Ammon's horn (tissue), 1 donor: ENCODE measurements at regions not wholly inside any gene's neighbourhood (a gene's known extent, or its start where the extent isn't known, plus 50 kb on each side); places are given as distances from the start of the nearest gene placed in this dataset.
A peak's percentile ranks its signal among the peaks of the same experiment; 100 is the strongest.

ENCODE experiments used
- DNase-seq: peaks from one replicate; pipeline ENCODE4 v3.0.0-alpha.2; 2016; ENCODE audit warnings: low spot score

DNA sequence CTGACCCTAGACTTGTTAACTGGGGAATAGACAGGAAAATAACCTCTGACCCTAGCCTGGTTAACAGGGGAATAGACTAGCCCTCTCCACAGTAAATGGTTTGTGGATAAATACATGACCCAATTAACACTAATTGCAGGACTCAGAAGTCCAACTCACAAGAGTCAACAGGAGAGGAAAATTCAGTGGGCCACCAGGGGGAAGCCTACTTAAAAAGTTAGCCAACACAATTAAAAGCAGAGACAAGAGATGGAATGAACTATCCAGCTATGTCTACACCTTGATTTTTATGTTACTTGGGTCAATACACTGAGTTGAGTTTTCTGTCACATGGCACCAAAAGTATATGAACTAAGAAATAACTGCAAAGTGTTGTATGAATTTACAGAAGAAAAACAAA, 158.8 kb upstream of the SLC39A10 start:
- peak; percentile 20 for DNase-seq

DNA sequence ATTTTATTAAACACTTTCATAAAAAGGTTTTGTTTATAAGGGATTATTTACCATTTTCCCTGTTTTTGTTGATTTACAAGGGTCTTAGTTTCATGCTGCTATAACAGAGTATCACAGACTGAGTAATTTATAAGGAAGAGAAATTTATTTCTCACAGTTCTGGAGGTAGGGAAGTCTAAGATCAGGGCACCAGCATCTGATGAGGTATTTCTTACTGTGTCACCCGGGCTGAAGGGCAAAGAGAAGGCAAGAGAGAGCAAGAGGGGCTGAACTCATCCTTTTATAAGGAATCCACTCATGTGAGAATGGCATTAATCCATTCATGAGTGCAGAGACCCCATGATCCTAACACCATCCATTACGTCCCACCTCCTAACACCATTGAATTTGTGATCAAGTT, 160.0 kb upstream of the SLC39A10 start:
- no peak for DNase-seq

DNA sequence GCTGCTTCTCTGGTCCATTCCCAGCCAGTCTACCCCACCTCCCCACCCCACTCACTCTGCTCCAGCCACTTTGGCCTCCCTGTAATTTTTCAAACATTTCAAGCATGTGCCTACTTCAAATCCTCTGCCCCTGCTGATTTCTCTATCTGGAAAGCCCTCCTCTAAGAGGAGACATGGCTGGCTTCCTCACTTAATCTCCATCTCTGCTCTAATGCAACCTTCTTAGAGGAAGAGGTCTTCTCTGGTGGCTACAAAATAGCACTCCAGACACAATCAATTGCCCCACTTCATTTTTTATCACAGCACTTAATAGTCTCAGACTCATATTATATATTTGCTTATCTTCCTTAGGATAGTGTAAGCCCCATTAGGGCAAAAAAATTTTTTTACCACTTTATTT, 161.1 kb upstream of the SLC39A10 start:
- DNase-seq: no peak

DNA sequence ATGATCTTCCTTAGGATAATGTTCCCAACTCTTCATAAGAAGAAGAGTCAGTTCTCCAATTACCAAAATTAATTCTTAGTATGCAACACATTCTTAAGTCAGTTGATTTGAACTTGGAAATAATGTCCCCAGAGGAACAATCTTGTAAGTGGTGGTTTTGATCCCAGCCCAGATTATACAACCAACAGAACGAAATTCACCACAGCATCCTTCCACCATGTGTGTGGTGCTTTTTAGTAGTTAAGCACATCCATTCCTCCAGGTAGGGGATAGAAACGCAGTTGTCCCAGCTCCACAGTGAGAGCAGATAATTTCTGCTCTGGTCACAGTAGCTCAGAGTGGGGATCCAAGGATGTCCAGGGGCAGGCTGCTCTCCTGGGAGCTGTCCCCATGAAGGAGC, 161.7 kb upstream of the SLC39A10 start:
- DNase-seq: no peak

DNA sequence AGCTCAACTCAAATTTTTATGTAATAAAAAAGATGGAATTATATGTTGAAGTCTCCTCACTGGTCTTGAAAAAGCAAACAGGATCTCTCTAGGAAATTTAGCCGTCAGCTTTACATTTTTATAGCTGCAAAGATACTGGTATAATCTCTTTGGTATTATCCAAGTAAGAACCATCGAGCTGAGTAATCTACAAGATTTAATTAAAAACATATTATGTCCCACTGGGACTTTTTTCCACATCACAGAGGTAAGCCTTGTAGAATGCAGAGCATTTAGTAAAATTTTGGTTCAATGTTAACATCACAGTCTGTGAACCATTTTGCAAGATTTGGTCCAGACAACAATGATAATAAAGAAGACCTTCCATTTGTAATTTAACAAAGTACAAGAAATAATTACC, 162.6 kb upstream of the SLC39A10 start:
- no peak for DNase-seq

DNA sequence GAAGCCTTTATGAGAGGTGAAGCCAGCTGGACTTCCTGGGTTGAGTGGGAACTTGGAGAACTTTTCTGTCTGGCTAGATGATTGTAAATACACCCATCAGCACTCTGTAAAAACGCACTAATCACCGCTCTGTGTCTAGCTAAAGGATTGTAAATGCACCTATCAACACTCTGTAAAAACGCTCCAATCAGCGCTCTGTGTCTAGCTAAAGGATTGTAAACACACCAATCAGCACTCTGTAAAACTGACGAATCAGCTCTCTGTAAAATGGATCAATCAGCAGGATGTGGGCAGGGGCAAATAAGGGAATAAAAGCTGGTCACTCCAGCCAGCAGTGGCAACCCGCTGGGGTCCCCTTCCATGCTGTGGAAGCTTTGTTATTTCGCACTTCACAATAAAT, 163.6 kb upstream of the SLC39A10 start:
- no peak for DNase-seq

DNA sequence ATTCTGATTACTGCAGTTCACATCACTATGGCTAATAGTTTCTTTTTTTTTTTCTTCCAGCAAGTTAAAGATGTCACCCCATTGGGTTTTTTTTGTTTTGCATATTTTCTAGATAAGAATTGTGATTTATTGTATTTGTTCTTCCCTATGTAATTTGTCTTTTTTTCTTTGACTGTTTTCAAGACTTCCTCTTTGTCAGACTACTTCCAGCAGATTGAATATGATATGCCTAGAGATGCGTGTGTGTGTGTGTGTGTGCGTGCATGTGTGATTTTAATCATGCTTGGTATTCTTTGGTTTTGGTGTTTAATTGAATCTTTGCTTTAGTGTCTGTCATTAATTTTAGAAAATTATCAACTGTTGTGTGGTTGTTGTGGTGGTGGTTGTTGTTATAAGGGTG, 166.7 kb upstream of the SLC39A10 start:
- no peak for DNase-seq

DNA sequence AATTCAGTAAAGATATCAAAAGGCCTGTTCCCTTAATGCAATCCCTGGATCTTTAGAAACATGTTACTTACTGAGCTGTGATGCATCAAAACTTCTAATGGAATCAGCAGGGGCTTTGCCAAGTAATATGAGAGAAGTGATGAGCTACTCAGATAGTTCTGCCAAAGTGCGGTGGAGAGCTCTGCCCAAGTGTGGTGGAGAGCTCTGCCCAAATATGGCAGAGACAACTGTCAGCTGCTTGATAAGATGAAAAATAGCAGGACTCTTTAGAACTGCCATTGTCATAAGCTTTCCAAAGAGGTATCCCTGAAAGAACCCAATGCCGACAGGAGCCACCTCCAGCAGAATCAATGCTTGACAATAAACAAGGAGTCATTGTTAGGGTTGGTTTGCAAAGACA, 167.9 kb upstream of the SLC39A10 start:
- no peak for DNase-seq

DNA sequence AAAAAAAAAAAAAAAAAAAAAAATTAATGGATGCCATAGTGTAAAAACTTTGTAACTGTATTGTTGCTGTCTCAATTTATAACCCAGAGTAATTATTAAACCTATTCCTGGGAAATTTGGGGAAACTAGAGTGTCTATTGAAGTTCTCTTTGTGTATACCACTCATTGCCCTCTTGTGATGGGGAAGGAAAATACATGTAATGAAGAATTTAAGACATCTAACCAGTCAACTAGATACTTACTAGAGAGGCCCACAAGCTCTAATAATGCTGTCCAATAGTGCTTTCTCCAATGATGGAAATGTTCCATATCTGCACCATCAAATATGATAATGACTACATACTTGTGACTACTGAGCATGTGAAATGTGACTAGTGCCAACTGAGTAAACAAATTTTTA, 168.5 kb upstream of the SLC39A10 start:
- DNase-seq: no peak

DNA sequence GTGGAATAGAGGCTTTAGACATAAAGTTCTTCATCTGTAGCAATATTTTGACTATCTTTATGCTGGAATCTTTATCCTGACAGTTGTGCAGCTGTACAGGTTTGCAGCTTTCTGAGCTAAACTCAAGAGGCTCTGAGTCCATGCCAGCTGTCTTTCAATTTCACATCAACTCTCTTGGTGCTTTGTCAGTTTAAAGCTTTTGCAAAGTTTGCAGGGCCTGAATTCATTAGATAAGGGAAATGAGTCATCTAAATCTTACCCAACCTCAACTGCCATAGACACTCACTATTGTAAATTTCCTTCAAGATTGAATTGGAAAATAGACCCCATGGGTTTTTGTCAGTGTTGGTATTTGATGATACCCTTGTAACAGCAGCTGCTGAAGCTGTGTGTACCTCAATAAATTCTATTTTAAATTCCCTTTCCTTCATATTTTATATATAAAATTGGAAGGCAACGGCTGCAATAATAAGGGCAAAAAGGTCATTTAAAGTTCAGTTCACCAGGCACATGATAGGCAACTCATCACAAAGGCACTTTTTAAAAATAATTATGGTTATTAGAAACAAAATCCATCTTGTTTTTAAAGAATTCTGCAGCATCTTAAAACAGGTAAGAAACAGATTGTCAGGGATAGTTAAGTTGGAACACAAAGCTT, 169.9 kb upstream of the SLC39A10 start:
- DNase-seq: no peak

DNA sequence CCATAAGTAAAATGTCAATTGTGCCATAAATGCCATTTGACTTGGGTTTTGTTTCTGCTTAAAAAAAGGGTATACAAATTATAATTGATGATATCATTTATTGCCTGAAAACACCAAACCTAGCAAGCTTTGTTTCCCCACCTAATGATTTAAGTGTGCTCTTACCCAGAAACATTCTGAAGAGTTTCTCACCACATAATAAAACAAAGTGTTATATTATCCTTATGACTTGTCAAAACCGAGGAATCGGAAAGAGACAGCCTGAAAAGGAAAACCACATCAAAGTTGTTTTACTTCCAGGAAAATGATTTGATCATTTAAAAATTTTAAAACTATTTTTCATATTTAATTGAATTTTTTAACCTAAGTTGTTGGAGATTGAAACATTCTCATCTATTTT, 170.5 kb upstream of the SLC39A10 start:
- DNase-seq: no peak

DNA sequence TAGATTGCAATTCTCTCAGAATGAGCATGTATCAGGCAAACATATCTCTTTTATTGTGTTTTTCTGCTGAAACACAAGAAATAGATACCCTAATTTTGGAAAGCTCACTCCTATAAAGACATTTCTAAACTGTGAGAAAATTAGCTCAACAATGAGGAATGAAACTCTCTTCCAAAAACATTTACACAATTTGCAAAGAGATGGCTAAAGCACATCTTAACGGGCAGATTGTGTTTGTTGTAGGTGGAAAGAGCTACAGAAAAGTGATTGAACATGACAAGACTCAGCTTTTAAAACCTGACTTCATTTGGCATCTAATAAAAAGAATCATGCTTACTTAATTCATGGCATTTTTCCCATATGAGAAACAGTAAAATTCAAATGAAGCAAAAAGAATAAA, 175.0 kb upstream of the SLC39A10 start:
- DNase-seq: no peak

DNA sequence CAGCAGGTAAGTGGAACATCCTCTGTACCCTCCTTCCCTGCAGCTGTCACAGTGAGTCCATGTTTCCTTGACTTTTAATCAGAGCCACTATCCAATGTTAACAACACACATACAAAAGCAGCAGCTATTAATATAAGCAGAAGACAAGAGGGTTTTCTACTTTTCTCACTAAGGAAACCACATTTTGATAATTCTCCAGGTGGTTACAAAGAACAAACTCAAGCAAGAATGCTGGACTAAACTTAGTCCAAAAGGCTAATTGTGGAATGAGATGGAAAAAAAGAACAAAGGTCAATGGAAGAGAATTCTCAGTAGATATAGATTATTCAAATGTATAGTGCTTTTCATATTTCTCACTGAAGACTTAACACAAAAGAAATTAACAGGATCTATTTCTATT, 176.9 kb upstream of the SLC39A10 start:
- no peak for DNase-seq

DNA sequence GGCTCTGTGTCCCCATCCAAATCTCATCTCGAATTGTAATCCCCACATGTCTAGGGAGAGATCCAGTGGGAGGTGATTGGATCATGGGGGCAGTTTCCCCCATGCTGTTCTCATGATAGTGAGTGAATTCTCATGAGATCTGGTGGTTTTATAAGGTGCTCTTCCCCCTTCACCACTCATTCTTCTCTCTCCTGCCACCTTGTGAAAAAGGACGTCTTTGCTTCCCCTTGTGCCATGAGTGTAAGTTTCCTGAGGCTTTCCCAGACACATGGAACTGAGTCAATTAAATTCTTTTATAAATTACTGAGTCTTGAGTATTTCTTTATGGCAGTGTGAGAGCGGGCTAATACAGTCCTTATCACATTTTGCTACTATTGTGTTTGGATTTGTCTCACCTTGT, 177.6 kb upstream of the SLC39A10 start:
- no peak for DNase-seq

DNA sequence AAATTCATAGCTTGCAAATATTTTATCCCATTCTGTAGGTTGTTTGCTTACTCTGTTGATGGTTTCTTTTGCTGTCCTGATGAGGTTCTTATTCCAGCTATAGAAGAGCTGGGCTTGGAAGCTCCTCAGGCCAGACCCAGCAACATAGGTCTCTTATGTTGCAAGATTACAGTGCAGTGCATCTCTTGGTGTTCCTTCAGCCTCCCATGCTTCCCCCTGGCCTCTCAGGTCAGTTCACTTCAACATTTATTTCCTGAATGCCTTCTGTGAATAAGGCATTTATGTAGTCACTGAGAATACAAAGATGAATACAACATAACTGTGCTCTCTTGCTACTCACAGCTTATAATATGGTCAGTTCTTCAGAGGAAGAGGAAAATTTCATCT, 179.0 kb upstream of the SLC39A10 start:
- DNase-seq: no peak

DNA sequence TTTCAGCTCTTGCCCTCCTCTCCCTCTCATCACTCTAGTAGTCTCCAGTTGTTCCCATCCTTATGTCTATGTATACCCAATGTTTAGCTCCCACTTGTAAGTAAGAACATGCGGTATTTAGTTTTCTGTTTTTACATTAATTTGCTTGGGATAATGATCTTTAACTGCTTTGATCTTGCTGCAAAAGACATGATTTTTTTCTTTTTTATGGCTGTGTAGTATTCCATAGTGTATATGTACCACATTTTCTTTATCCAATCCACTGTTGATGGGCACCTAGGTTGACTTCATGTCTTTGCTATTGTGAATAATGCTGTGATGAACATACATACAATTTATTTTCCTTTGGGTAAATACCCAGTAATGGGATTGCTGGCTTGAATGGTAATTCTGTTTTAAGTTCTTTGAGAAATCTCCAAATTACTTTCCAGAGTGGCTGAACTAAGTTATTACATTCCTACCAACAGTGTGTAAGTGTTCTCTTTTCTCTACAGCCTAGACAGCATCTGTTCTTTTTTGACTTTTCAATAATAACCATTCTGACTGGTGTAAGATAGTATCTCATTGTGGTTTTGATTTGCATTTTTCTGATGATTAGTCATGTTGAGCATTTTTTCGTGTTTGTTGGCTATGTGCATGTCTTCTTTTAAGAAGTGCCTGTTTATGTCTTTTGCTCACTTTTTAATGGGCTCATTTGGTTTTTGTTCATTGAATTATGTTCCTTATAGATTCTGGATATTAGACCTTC, 179.6 kb upstream of the SLC39A10 start:
- DNase-seq: no peak

DNA sequence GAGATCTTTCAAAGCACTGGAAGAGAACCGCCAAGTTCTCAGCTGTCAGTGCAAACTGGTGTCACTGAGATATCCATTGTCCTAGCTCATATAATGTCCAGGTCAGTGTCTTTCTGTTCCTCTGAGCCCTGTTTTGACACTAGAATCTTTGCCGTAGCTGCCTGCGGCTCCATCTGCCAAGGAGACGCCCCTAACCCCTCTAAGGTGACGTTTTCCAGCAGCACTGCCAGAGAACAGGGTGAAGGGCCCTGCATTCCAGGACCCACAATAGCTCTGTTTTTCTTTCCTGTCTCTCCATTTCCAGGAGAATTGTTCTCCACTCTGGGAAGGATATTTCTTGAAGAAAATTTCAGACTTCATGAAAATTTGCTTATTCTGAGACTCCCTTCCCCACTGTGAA, 181.7 kb upstream of the SLC39A10 start:
- no peak for DNase-seq

DNA sequence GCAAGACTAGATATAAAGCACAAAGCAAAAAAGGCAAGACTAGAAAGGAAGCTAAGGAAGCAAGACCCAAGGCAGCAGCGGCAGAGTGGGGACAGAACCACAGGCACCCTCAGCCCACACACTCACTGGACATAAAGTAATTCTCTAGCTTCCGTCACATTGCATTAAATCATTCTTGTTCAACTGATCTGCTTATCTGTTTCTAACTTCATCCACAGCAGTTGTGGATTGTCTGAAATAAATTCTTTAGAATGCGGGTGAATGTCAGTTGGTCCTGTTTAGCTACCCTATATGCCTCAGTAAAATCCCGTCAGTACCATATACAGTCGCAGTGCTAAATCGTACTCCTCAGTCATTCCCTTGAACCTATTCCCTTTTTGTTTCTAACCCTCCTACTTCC, 183.2 kb upstream of the SLC39A10 start:
- DNase-seq: no peak

DNA sequence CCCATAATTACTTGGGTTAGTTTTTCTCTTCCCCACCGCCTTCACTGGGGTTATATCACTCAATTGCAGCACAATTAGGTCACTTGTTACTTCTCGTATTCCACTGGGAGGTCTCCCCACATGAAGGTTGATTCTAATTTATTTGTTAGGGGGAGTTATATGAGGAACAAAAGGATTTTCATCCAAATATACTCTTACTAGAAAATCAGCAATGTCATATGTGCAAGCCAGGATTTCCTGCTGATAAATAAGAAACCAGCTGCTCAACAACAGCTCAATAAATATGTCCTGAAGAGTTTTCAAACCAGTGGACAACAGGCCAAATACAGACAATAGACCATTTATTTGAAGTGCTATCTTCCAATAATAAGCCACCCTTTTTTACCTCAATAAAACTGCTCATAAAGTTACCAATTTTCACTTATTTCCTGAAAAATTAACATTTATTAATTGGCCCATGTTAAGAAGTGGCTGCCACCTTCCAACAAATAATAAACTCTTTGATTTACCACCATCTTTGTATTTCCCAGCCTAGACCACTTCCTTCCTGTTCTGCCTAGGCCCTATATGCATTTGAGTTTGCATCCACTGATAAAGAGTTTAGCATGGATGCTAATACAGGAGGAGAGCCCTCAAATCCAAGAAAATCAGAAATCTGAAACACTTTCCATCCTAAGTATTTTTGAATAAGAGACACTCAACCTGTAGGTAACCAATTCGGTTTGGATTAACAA, 184.4 kb upstream of the SLC39A10 start:
- no peak for DNase-seq

DNA sequence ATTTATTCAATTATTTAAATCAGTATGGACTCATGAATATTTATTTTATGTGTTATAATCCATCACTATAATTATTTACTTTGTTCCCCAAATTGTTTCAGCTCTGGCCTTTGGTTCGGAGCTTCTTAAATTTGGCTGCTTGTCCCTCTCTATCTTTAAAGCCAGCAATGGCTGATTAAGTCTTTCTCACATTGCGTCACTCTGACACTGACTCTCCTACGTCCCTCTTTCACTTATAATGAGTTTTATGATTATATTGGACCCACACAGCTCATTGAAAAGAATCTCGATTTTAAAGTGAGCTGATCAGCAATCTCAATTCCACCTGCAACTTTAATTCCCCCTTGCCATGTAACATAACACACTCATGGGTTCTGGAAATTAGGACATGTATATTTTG, 185.2 kb upstream of the SLC39A10 start:
- no peak for DNase-seq

DNA sequence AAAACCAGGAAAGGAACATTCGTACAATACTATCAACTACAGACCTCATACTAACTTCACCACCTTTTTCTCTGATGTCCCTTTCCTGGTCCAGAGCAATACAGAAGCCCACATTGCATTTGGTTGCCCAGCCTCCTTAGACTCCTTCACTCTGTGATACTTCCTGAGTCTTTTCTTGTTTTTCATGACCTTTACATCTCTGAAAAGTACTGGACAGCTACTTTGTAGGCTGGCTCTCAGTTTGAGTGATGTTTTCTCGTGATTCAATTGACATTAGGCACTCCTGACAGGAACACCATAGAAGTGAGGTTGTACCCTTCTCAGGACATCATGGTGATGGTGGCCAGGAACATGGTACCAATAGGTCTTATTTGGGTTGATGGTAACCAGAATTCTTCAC, 185.9 kb upstream of the SLC39A10 start:
- no peak for DNase-seq

DNA sequence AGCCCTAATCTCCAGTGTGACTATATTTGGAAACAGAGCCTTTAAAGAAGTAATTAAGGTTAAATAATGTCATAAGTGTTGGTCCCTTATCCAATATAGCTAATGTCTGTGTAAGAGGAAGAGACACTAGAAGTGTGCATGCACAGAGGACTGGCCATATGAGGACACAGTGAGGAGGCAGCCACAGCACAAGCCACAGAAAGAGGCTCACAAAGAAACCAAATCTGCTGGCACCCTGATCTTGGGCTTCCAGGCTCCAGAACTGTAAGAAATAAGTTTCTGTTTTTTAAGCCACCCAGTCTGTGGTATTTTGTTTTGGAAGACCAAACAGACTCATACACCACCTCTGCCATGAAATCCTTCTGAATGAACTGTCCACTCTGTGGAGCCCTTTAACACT, 186.4 kb upstream of the SLC39A10 start:
- DNase-seq: no peak

DNA sequence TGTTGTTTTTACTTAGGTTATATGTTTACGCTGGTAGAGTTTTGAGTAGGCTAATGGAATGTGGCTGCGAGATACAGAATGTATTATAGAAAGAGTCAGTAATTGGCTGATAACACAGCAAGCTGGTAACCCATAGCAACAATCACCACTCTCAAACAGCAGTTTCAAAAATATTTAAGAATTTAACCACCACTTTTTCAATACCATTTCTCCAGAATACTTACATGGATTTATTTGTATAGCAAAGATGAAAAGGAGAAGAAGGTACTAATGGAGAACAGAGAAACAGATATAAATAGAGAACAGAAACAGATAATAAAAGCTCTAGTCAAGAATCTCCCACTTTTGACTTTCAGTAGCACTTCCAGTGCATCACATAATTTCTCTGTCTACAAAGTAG, 188.3 kb upstream of the SLC39A10 start:
- DNase-seq: no peak
